HG03103 (cell line): ENCODE measurements at regions not wholly inside any gene's neighbourhood (a gene's known extent, or its start where the extent isn't known, plus 50 kb on each side); places are given as distances from the start of the nearest gene placed in this dataset.
"Not testable (repeated sequence)": the region's sequence is repeated elsewhere in the genome, so short reads cannot be mapped to it uniquely, and the experiment has no call there.

Experiments used
- ATAC-seq: cut with Tn5 transposase; IDR thresholded peaks from one replicate; pipeline ENCODE4 v1.9.1; 2021; ENCODE audit warnings: low read depth; ENCODE audit not compliant: unreplicated experiment

- no peak for ATAC-seq
Observed at GRCh38 chr2:143936848-143937722, 582.8 kb downstream of the ZEB2 start.

- no peak for ATAC-seq
Observed at GRCh38 chr2:143936538-143936847, 583.4 kb downstream of the ZEB2 start.

GRCh38 chr2:143935482-143935752 is 584.5 kb downstream of the ZEB2 start:
- ATAC-seq = no peak

- ATAC-seq = no peak
Observed at GRCh38 chr2:143934626-143935481, 585.1 kb downstream of the ZEB2 start.

DNA sequence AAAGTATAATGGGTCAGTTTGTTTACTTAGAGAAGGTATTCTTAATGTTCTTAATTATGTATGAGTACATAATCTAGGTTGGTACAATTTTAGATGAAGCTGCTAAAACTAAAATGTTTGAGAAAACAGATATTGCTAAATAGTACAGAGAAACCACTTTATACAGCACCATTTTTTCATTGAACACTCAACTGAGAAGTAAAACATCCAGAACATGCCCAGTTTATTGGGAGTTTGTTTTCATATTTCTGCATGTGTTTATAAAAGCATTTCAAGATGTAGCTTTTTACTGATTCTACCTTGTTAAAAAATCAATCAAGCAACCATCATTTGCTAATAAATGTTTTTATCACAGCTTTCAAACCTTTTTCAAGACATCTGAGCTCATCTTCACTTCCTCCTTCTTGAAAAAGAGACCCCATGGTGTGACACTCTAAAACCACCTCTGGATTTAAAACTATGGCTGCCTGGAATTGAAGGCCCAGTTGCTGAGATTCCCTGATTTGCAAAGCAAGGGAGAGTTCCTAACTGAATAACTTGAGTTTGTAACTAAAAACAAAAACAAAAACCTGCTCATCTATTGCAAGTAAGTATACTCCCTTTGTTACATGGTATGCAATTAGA is 585.9 kb downstream of the ZEB2 start:
- ATAC-seq = no peak

DNA sequence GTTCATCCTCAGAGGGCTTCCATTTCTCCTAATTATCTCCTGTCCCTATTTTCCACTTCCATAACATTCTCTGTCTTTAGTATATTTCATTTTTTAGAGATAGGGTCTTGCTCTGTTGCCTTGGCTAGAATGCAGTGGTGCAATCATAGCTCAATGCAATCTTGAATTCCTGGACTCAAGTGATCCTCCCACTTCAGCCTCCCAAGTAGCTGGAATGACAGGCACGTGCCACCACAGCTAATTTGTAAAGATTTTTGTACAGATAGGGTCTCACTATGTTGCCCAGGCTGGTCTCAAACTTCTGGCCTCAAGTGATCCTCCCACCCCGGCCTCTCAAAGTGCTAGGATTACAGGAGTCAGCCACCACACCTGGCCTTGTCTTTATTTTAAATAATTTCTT is 589.0 kb downstream of the ZEB2 start:
- no peak for ATAC-seq

DNA sequence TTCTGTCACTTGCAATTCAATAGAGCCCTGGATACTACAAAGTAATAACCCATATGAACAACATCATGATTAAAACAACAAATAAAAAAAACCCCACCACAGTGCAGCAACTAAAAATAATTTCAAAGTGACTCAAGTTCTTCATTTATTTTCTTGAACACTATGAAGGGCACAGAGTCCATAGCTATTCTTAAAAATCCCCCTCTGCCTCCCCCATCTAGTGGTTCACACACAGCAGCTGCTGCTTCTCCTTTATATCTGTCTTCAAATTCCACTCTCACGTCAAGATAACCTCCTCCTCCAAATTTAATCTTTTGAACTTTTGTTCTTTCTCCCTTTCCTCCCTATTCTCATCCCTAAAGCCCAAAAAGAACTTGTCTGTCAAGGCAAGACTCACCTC is 591.3 kb downstream of the ZEB2 start:
- ATAC-seq = no peak

DNA sequence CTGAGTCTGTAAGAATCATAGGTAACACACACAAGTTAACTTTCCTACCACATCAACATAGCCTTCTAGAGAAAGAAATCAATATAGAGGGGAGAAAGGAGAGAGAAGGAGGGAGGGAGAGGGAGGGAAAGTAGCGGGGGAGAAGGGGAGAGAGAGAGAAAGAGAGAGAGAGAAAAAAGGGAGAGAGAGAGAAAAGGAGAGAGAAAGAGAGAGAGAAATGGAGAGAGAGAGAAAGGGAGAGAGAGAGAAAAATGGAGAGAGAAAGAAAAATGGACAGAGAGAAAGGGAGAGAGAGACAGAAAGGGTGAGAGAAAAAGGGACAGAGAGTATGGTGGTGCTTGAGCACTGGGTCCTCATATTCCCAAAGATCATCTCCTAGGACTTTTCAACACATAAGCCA is 591.7 kb downstream of the ZEB2 start:
- no peak for ATAC-seq

DNA sequence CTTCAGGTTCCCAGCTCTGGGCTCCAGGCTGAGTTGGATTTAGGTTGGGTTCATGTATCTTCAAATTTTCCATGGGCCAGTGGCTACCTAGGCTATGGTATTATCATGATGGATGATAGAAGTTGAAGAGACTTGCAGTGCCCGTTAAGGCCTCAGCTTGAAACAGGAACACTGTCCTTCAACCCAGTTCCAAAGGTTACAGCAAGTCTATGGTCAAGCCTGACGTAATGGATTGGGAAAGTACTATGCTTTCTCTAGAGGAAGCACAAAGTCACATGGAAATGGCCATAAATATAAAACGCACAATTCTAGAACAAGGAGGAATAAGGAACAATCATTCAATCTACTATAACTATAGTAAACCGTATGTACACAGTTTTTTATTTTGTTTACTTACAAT is 593.2 kb downstream of the ZEB2 start:
- ATAC-seq = no peak

DNA sequence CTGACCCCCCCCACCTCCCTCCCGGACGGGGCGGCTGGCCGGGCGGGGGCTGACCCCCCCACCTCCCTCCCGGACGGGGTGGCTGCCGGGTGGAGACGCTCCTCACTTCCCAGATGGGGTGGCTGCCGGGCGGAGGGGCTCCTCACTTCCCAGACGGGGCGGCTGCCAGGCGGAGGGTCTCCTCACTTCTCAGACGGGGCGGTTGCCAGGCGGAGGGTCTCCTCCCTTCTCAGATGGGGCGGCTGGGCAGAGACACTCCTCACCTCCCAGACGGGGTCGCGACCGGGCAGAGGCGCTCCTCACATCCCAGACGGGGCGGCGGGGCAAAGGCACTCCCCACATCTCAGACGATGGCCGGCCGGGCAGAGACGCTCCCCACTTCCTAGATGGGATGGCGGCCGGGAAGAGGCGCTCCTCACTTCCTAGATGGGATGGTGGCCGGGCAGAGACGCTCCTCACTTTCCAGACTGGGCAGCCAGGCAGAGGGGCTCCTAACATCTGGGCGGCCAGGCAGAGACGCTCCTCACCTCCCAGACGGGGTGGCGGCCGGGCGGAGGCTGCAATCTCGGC is 597.6 kb downstream of the ZEB2 start:
- not testable (repeated sequence) for ATAC-seq

DNA sequence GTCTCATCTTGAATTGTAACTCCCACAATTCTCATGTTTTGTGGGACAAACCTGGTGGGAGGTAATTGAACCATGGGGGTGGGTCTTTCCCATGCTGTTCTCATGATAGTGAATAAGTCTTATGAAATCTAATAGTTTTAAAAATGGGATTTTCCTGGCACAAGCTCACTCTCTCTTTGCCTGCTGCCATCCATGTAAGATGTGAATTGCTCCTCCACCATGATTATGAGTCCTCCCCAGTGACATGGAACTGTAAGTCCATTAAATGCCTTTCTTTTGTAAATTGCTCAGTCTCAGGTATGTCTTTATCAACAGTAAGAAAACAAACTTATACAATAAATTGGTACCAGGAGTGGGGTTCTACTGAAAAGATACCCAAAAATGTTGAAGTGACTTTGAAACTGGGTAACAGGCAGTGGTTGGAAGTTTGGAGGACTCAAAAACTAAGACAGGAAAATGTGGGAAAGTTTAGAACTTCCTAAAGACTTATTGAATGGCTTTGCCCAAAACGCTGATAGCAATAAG is 601.4 kb downstream of the ZEB2 start:
- no peak for ATAC-seq

DNA sequence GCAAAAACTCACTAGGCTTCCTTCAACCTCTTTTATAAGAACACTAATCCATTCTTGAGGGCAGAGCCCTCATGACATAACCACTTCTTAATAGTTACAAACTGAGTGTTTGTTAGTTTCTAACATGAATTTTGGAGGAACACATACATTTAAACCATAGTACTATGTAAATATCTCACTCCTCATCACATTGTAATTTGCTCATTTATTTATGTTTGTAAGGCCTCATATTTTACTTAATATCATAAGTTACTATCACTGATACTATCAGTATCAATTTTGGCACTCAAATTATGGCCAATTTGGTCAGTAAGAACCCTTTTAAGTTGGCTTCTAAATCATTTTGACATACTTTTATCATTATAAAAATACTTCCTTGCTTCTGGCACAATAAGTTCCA is 603.1 kb downstream of the ZEB2 start:
- ATAC-seq = no peak

DNA sequence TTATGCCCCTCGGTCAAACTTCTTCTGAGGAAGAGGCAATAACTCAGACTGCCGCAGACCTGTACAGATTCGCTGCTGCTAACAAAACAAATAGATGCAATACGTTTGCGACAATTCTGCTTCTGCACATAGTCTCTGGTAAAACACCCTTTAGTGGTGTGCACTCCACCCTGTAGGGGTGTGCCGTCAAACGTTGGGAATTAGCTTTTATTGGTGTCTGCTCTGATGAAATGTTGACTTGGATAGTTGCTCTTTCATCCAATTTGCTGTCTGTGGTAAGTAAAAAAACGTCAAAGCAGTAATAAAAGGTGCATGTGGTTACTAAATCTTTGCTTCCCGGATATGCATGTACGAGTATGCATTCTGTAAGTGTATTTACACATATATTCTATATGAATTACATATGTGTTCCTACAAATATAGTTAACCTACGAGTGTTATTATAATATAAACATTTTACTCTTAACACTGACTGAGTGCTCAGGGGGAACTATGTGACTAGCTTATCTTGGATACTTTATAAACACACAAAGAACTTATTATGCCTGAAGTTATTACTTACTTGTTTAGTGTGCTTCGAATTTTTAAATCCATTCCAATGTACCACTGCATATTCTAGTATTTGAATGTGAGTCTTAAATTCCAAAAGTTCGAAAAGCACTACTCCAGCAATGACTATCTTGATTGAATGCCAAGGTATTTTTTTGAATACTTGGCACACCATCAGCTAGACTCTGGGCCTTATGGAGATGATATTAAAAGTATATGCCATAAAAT is 610.2 kb downstream of the ZEB2 start:
- ATAC-seq = no peak

- ATAC-seq = no peak
Observed at GRCh38 chr2:143908843-143909242, 611.1 kb downstream of the ZEB2 start.

GRCh38 chr2:143907801-143908200 is 612.1 kb downstream of the ZEB2 start:
- no peak for ATAC-seq

DNA sequence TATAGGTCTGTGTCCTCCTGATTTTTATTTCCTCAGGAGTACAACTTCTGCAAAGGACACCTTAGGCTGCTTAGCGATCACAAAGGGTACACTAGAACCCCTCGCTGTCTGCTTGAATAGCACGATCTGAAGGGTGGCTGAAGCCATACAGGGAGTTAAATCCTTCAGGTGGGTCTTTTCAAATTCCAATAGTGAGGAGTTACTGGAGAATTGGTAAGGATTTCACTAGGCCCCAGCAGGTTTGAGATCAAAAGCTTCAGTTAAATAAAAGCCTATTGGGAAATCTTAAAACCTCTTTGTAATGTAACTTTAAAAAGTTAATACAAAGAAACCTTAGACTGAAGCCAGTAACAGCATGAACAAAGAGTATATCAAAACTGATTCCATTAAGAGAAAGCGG is 613.1 kb downstream of the ZEB2 start:
- ATAC-seq = no peak

- no peak for ATAC-seq
Observed at GRCh38 chr2:143905587-143905986, 614.3 kb downstream of the ZEB2 start.

DNA sequence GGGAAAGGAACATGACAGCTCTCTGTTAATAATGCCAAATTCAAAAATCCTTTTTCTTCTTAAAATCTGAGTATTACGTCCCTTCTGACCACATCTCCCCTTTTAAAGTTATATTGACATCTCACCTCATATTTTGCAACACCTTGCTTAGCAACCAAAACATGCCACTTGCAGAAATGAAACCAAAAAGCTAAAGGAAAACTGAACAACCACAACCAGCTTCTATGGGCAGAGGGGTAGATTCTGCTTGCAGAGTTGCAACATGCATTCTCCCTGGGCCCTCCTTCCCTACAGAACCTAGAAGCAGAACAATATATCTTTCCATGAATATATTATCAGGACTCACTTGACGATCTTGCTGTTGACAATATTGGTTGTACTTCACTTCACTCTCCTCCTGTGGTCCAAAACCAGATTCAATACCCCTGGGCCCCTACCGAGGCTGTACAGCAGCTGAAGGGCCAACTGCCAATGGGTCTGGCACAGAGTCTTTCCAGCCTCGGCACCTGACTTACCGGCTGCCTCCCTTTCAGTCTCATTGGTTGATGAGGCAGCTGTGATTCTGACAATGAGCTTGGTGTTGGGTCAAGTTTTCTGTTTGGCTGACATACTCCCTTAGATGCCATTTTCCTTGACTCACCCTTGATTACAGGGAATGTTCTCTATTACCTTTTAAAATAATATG is 616.6 kb downstream of the ZEB2 start:
- ATAC-seq = no peak

- ATAC-seq = peak; percentile 73
Observed at GRCh38 chr2:143901185-143901842, 618.6 kb downstream of the ZEB2 start.
